HCT116 (cell line): ENCODE measurements at regions not wholly inside any gene's neighbourhood (a gene's known extent, or its start where the extent isn't known, plus 50 kb on each side); places are given as distances from the start of the nearest gene placed in this dataset.
"Not testable (repeated sequence)": the region's sequence is repeated elsewhere in the genome, so short reads cannot be mapped to it uniquely, and the experiment has no call there.

Experiments used
- ATAC-seq: fragments of 200-7000 bp; cut with Tn5 transposase; 2 replicates; pipeline ENCODE4 v1.9.1; 2020; ENCODE audit warnings: mild to moderate bottlenecking, moderate library complexity
- BruUV-seq: library from RNA; stranded (reverse); fragments of 400-500 nt; replicated peaks from 2 replicates; lab custom pipeline; 2021; lab: Mats Ljungman, UMichigan
- CTCF ChIA-PET: fragments of 300-600 bp; sonication (Branson Sonifier 250); formaldehyde crosslinking; loops from one replicate; lab custom pipeline; 2021; ENCODE audit warnings: antibody characterized with exemption; lab: Charles Lee
- POLR2A ChIA-PET: fragments of 300-600, 350-600 bp; sonication (Branson Sonifier 250); formaldehyde crosslinking; loops from one replicate; lab custom pipeline; 2021; ENCODE audit warnings: antibody characterized with exemption; lab: Charles Lee
- RAD21 ChIA-PET, 2 experiments: fragments of 300-600 bp; sonication (Branson Sonifier 250); formaldehyde crosslinking; loops; one replicate each; lab custom pipeline; 2023; ENCODE audit warnings: low total read pairs in 2 of 2; ENCODE audit not compliant: uncharacterized antibody in 2 of 2, unreplicated experiment in 2 of 2, low non-redundant PET in 1 of 2; lab: Charles Lee
- DNase-seq: peaks from one replicate; pipeline ENCODE4 v3.0.0-alpha.2; 2010; ENCODE audit warnings: low read depth, low spot score
- H2AFZ ChIP-seq: fragments of 200-600 bp; shearing (Covaris generic), sonication (generic); 2 replicates; pipeline ENCODE4 v1.6.1; 2017; ENCODE audit warnings: low read depth, mixed run types, mixed read lengths, antibody characterized with exemption, low read length; ENCODE audit not compliant: poor library complexity, severe bottlenecking
- H3K27ac ChIP-seq: 2 replicates; pipeline ENCODE4 v1.5.1; 2012; ENCODE audit warnings: low read depth, low read length
- H3K27me3 ChIP-seq: fragments of 200-600 bp; sonication (generic); 2 replicates; pipeline ENCODE4 v1.6.1; 2016; ENCODE audit warnings: mixed run types, low read length, mixed read lengths; ENCODE audit not compliant: insufficient read depth
- H3K36me3 ChIP-seq, 2 experiments: fragments of 200-500 bp in 1 of 2; fragments of 200-600 bp in 1 of 2; sonication (Bioruptor generic) in 1 of 2; sonication (generic) in 1 of 2; 2 replicates each; pipeline versions ENCODE4 v1.5.1 to v1.6.1; 2014 to 2016; ENCODE audit warnings: low read length in 2 of 2, inconsistent platforms in 1 of 2, mixed read lengths in 1 of 2, mixed run types in 1 of 2; ENCODE audit not compliant: insufficient read depth in 2 of 2, control insufficient read depth in 1 of 2
- H3K4me1 ChIP-seq, 2 experiments: fragments of 200-600 bp in 1 of 2; sonication (generic) in 1 of 2; 2 replicates each; pipeline versions ENCODE4 v1.5.1 to v1.6.1; 2012 to 2017; ENCODE audit warnings: low read length in 2 of 2, inconsistent platforms in 1 of 2, mild to moderate bottlenecking in 1 of 2, mixed read lengths in 1 of 2, mixed run types in 1 of 2, moderate library complexity in 1 of 2; ENCODE audit not compliant: insufficient read depth in 2 of 2, control insufficient read depth in 1 of 2
- H3K4me2 ChIP-seq: fragments of 200-600 bp; sonication (generic); 2 replicates; pipeline ENCODE4 v1.6.1; 2017; ENCODE audit warnings: mixed run types, low read length, mixed read lengths
- H3K4me3 ChIP-seq, 2 experiments: fragments of 200-600 bp in 1 of 2; sonication (generic) in 1 of 2; replicated peaks in 1 of 2; 2 replicates each; pipeline ENCODE4 v1.5.1; 2011 to 2016; ENCODE audit warnings: low read length in 2 of 2, control low read depth in 1 of 2, low read depth in 1 of 2, mild to moderate bottlenecking in 1 of 2, mixed read lengths in 1 of 2, mixed run types in 1 of 2
- H3K79me2 ChIP-seq: fragments of 200-600 bp; sonication (generic); 2 replicates; pipeline ENCODE4 v1.6.1; 2017; ENCODE audit warnings: mild to moderate bottlenecking, mixed run types, low read length, moderate library complexity, mixed read lengths; ENCODE audit not compliant: insufficient read depth
- H3K9ac ChIP-seq: fragments of 200-600 bp; sonication (generic); 2 replicates; pipeline ENCODE4 v1.6.1; 2016; ENCODE audit warnings: low read length, mixed read lengths
- H3K9me2 ChIP-seq: fragments of 200-600 bp; sonication (generic), shearing (Covaris generic); 2 replicates; pipeline ENCODE4 v1.6.1; 2017; ENCODE audit warnings: mixed run types, mild to moderate bottlenecking, moderate library complexity; ENCODE audit not compliant: insufficient read depth
- H3K9me3 ChIP-seq, 2 experiments: fragments of 200-500 bp in 1 of 2; fragments of 200-600 bp in 1 of 2; sonication (Bioruptor generic) in 1 of 2; sonication (generic) in 1 of 2; 2 replicates each; pipeline ENCODE4 v1.6.1; 2014 to 2017; ENCODE audit warnings: low read length in 2 of 2, mixed read lengths in 2 of 2, inconsistent platforms in 1 of 2, low read depth in 1 of 2, mild to moderate bottlenecking in 1 of 2, mixed run types in 1 of 2, moderate library complexity in 1 of 2; ENCODE audit not compliant: control insufficient read depth in 1 of 2, insufficient read depth in 1 of 2
- H4K20me1 ChIP-seq: fragments of 200-600 bp; sonication (generic), shearing (Covaris generic); 2 replicates; pipeline ENCODE4 v1.6.1; 2017; ENCODE audit warnings: mixed run types, mild to moderate bottlenecking, moderate library complexity; ENCODE audit not compliant: insufficient read depth
- CBX3 ChIP-seq: IDR thresholded peaks from 2 replicates; pipeline ENCODE4 v1.6.1; 2012; ENCODE audit warnings: low read depth
- EZH2 ChIP-seq: fragments of 200-600 bp; sonication (generic); IDR thresholded peaks from 2 replicates; pipeline ENCODE4 v1.6.1; 2017; ENCODE audit warnings: antibody characterized with exemption, mixed run types
- SP1 ChIP-seq: IDR thresholded peaks from 2 replicates; pipeline ENCODE4 v1.6.1; 2012; ENCODE audit warnings: low read depth
- intact Hi-C: fragments of 100-400 bp; cut with micrococcal nuclease; formaldehyde crosslinking; loops from 2 replicates; pipeline ENCODE4 v1.10.0; 2022
- TF ChIP-seq, protein P1 (sequence below): IDR thresholded peaks from 2 replicates; pipeline ENCODE4 v1.6.1; 2012; ENCODE audit warnings: low read depth
- TF ChIP-seq, protein P2 (sequence below): IDR thresholded peaks from 2 replicates; pipeline ENCODE4 v1.6.1; 2012

DNA sequence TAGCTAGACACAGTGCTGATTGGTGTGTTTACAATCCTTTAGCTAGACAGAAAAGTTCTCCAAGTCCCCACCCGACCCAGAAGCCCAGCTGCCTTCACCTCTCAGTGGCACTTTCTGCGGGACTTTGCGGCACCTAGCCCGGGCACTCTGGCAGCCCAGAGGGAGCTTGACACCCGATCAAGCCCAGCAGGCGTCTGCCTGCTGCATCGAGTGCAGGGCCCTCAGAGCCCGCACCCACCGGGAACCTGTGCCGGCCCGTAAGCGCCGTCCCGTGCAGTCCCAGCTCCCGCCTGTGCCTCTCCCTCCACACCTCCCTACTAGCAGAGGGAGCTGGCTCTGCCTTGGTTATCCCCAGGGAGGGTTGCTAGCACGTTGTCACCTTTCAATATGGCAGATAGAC lies 631.0 kb upstream of the STXBP6 start:
- BruUV-seq: no TSS peak

DNA sequence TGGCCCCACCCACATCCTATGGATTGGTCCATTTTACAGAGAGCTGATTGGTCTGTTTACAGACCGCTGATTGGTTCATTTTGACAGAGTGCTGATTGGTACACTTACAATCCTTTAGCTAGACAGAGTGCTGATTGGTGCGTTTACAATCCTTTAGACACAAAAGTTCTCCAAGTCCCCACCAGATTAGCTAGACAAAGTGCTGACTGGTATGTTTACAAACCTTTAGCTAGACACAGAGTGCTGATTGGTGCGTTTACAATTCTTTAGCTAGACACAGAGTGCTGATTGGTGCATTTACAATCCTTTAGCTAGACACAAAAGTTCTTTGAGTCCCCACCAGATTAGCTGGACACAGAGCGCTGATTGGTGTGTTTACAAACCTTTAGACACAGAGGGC lies 630.6 kb upstream of the STXBP6 start:
- CTCF ChIA-PET: not testable (repeated sequence)

More for the DNA sequence above, 631.0 kb upstream of the STXBP6 start:
- no peak overlapping the region for H3K9ac ChIP-seq
- intact Hi-C loops: no loop called here
- no peaks in the 10 kb centered on the region for H3K4me1 ChIP-seq
- H3K4me2 ChIP-seq: no peak overlapping the region
- no peaks in the 10 kb centered on the region for H3K79me2 ChIP-seq
- POLR2A ChIA-PET: no interaction called here
- ATAC-seq: no peak
- no peaks in the 10 kb centered on the region for H3K9me2 ChIP-seq
- H2AFZ ChIP-seq: no peak overlapping the region
- H4K20me1 ChIP-seq: no peaks in the 10 kb centered on the region
- TF ChIP-seq, protein P1, sequence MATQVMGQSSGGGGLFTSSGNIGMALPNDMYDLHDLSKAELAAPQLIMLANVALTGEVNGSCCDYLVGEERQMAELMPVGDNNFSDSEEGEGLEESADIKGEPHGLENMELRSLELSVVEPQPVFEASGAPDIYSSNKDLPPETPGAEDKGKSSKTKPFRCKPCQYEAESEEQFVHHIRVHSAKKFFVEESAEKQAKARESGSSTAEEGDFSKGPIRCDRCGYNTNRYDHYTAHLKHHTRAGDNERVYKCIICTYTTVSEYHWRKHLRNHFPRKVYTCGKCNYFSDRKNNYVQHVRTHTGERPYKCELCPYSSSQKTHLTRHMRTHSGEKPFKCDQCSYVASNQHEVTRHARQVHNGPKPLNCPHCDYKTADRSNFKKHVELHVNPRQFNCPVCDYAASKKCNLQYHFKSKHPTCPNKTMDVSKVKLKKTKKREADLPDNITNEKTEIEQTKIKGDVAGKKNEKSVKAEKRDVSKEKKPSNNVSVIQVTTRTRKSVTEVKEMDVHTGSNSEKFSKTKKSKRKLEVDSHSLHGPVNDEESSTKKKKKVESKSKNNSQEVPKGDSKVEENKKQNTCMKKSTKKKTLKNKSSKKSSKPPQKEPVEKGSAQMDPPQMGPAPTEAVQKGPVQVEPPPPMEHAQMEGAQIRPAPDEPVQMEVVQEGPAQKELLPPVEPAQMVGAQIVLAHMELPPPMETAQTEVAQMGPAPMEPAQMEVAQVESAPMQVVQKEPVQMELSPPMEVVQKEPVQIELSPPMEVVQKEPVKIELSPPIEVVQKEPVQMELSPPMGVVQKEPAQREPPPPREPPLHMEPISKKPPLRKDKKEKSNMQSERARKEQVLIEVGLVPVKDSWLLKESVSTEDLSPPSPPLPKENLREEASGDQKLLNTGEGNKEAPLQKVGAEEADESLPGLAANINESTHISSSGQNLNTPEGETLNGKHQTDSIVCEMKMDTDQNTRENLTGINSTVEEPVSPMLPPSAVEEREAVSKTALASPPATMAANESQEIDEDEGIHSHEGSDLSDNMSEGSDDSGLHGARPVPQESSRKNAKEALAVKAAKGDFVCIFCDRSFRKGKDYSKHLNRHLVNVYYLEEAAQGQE: no peak
- TF ChIP-seq, protein P2, sequence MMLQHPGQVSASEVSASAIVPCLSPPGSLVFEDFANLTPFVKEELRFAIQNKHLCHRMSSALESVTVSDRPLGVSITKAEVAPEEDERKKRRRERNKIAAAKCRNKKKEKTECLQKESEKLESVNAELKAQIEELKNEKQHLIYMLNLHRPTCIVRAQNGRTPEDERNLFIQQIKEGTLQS: no peak
- TF ChIP-seq SP1: no peak
- no peak for TF ChIP-seq CBX3
- no peak for TF ChIP-seq EZH2
- TF ChIP-seq, all 23 proteins: peak for 0
- Histone ChIP-seq H3K36me3 (no peaks in the 10 kb centered on the region), H3K27me3 (no peaks in the 10 kb centered on the region), H3K27ac (no peak overlapping the region), H3K4me3 (no peak overlapping the region), H3K9me3 (peaks cover 4 to 19% of the 10 kb centered on the region in 2 experiments; a peak in 2 of 4 replicates)
- CTCF ChIA-PET: no interaction called here
- DNase-seq: no peak
- RAD21 ChIA-PET: no interaction called here

More for the DNA sequence above, 630.6 kb upstream of the STXBP6 start:
- H3K36me3 ChIP-seq, H2AFZ ChIP-seq, POLR2A ChIA-PET, H3K4me1 ChIP-seq, ATAC-seq, BruUV-seq, H4K20me1 ChIP-seq, intact Hi-C loops, H3K9ac ChIP-seq, DNase-seq, H3K27ac ChIP-seq, H3K4me3 ChIP-seq, H3K4me2 ChIP-seq, RAD21 ChIA-PET, H3K9me2 ChIP-seq, H3K27me3 ChIP-seq, H3K79me2 ChIP-seq: not testable (repeated sequence)
- H3K9me3 ChIP-seq: peaks cover 4 to 22% of the 10 kb centered on the region in 2 experiments; a peak in 2 of 4 replicates
